Endodermal cell (in vitro differentiated cells): ENCODE measurements at regions not wholly inside any gene's neighbourhood (a gene's known extent, or its start where the extent isn't known, plus 50 kb on each side); places are given as distances from the start of the nearest gene placed in this dataset.

ENCODE experiments used
- DNase-seq: peaks from one replicate; pipeline ENCODE4 v3.0.0-alpha.2; 2017
- H3K27ac ChIP-seq: 2 replicates; pipeline ENCODE4 v1.5.1; 2013; ENCODE audit warnings: mild to moderate bottlenecking, low read depth, low read length, moderate library complexity
- H3K27me3 ChIP-seq: 2 replicates; pipeline ENCODE4 v1.6.1; 2013; ENCODE audit warnings: mild to moderate bottlenecking, low read length, moderate library complexity; ENCODE audit not compliant: insufficient read depth, control insufficient read depth, poor library complexity, severe bottlenecking
- H3K36me3 ChIP-seq: 2 replicates; pipeline ENCODE4 v1.7.0; 2013; ENCODE audit warnings: mild to moderate bottlenecking, low read length, moderate library complexity; ENCODE audit not compliant: control insufficient read depth, insufficient read depth
- H3K4me1 ChIP-seq: one replicate; pipeline ENCODE4 v1.7.0; 2013; ENCODE audit warnings: low read length; ENCODE audit not compliant: control insufficient read depth, insufficient read depth
- H3K4me3 ChIP-seq: 2 replicates; pipeline ENCODE4 v1.5.1; 2013; ENCODE audit warnings: mild to moderate bottlenecking, low read length, moderate library complexity
- H3K9ac ChIP-seq: 2 replicates; pipeline ENCODE4 v1.6.1; 2013; ENCODE audit warnings: mild to moderate bottlenecking, low read length, moderate library complexity; ENCODE audit not compliant: poor library complexity, severe bottlenecking; ENCODE audit errors: extremely low read depth
- H3K9me3 ChIP-seq: 2 replicates; pipeline ENCODE4 v1.6.1; 2013; ENCODE audit warnings: mild to moderate bottlenecking, low read length, moderate library complexity; ENCODE audit not compliant: control insufficient read depth
- H3K27ac Mint-ChIP-seq: 2 replicates; pipeline ENCODE4 v1.8.0; 2020; ENCODE audit warnings: mixed read lengths
- H3K27me3 Mint-ChIP-seq: 2 replicates; pipeline ENCODE4 v1.8.0; 2021; ENCODE audit warnings: mild to moderate bottlenecking, mixed read lengths; ENCODE audit not compliant: insufficient read depth
- H3K36me3 Mint-ChIP-seq: 2 replicates; pipeline ENCODE4 v1.8.0; 2020; ENCODE audit warnings: low read depth, mixed read lengths
- H3K4me1 Mint-ChIP-seq: 2 replicates; pipeline ENCODE4 v1.8.0; 2020; ENCODE audit warnings: mixed read lengths
- H3K4me3 Mint-ChIP-seq: 2 replicates; pipeline ENCODE4 v1.8.0; 2020; ENCODE audit warnings: mild to moderate bottlenecking, moderate library complexity, mixed read lengths
- H3K9me3 Mint-ChIP-seq: 2 replicates; pipeline ENCODE4 v1.8.0; 2020; ENCODE audit warnings: mild to moderate bottlenecking, mixed read lengths
- CTCF ChIP-seq: fragments of 200-600 bp; sonication (generic); conservative IDR thresholded peaks from 2 replicates; pipeline ENCODE4 v1.5.0; 2021; ENCODE audit warnings: antibody characterized with exemption, mild to moderate bottlenecking
- WGBS, 2 experiments: methylation state at CpG; one replicate each; pipeline versions ENCODE4 v1.1.5 to v1.1.7; 2013; ENCODE audit warnings: missing lambda C conversion rate in 2 of 2, mixed read lengths in 1 of 2; ENCODE audit not compliant: insufficient coverage in 1 of 2, insufficient read length in 1 of 2; 5-methylcytosine and 5-hydroxymethylcytosine counted together

GRCh38 chr2:234334756-234335155, 162.1 kb downstream of the ARL4C start:
- H3K4me3 ChIP-seq = no peak overlapping the region
- Mint-ChIP-seq H3K9me3 (no peaks in the 10 kb centered on the region), H3K36me3 (no peaks in the 10 kb centered on the region), H3K4me3 (no peak overlapping the region), H3K4me1 (peaks cover 18% of the 10 kb centered on the region), H3K27me3 (no peaks in the 10 kb centered on the region), H3K27ac (peak overlapping the region; percentile 54)
- DNase-seq = no peak
- H3K36me3 ChIP-seq = no peaks in the 10 kb centered on the region
- WGBS, 2 experiments = 88 to 100% methylated on average over 2 to 4 of the region's 4 CpGs
- TF ChIP-seq CTCF = no peak
- H3K27ac ChIP-seq = peak overlapping the region; percentile 67
- no peaks in the 10 kb centered on the region for H3K9me3 ChIP-seq
- peaks cover 17% of the 10 kb centered on the region for H3K4me1 ChIP-seq
- no peaks in the 10 kb centered on the region for H3K27me3 ChIP-seq
- no peak overlapping the region for H3K9ac ChIP-seq

DNA sequence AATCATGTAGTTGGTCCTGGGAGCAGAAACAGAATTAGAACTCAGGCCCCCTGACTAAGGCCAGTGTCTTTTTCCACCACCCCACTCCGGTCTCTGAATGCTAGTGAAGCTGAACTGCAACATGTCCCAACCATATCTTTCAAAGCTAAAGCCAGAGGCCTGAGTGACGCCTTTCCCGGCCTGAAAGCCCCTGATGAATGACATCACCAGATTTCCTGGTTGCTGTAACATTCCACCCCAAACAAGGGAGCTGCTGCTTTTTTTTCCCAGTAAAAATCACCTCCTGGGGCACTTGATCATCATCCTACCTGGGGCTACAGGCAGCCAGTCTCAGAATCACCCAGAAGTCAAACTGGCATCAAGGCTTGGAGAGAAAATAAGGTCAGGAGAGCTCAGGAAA, 162.7 kb downstream of the ARL4C start:
- H3K4me1 ChIP-seq = peaks cover 17% of the 10 kb centered on the region
- no peak for TF ChIP-seq CTCF
- H3K9me3 ChIP-seq = no peaks in the 10 kb centered on the region
- H3K36me3 ChIP-seq = no peaks in the 10 kb centered on the region
- Mint-ChIP-seq H3K36me3 (no peaks in the 10 kb centered on the region), H3K27ac (peak overlapping the region; percentile 93), H3K4me1 (peaks cover 18% of the 10 kb centered on the region), H3K4me3 (no peak overlapping the region), H3K27me3 (no peaks in the 10 kb centered on the region), H3K9me3 (no peaks in the 10 kb centered on the region)
- H3K27ac ChIP-seq = peak overlapping the region; percentile 67
- H3K4me3 ChIP-seq = no peak overlapping the region
- WGBS, 2 experiments = 29 to 77% methylated on average over 2 to 3 of the region's 3 CpGs
- DNase-seq = peak; percentile 75
- H3K9ac ChIP-seq = peak overlapping the region; percentile 31
- H3K27me3 ChIP-seq = no peaks in the 10 kb centered on the region

GRCh38 chr2:234333168-234334130, 163.4 kb downstream of the ARL4C start:
- Mint-ChIP-seq H3K36me3 (no peaks in the 10 kb centered on the region), H3K27me3 (no peaks in the 10 kb centered on the region), H3K4me1 (peaks cover 18% of the 10 kb centered on the region), H3K27ac (peak overlapping the region; percentile 93), H3K9me3 (no peaks in the 10 kb centered on the region), H3K4me3 (no peak overlapping the region)
- no peak for TF ChIP-seq CTCF
- no peak overlapping the region for H3K4me3 ChIP-seq
- H3K27ac ChIP-seq = peak overlapping the region; percentile 67
- H3K4me1 ChIP-seq = peaks cover 17% of the 10 kb centered on the region
- no peaks in the 10 kb centered on the region for H3K9me3 ChIP-seq
- no peak overlapping the region for H3K9ac ChIP-seq
- WGBS, 2 experiments = 77 to 80% methylated on average over 10 of the region's 10 CpGs
- DNase-seq = peak; percentile 74
- no peaks in the 10 kb centered on the region for H3K36me3 ChIP-seq
- H3K27me3 ChIP-seq = no peaks in the 10 kb centered on the region
